Neural crest cell (in vitro differentiated cells): ENCODE measurements at regions not wholly inside any gene's neighbourhood (a gene's known extent, or its start where the extent isn't known, plus 50 kb on each side); places are given as distances from the start of the nearest gene placed in this dataset.

Experiments
- DNase-seq: peaks from one replicate; pipeline ENCODE4 v3.0.0; 2021; ENCODE audit warnings: low read depth, mixed read lengths, low spot score
- H3K27ac Mint-ChIP-seq: one replicate; pipeline ENCODE4 v1.8.0; 2021; ENCODE audit warnings: mild to moderate bottlenecking, mixed read lengths; ENCODE audit not compliant: unreplicated experiment
- H3K27me3 Mint-ChIP-seq: 2 replicates; pipeline ENCODE4 v1.8.0; 2021; ENCODE audit warnings: low read depth, mild to moderate bottlenecking, mixed read lengths
- H3K36me3 Mint-ChIP-seq: 2 replicates; pipeline ENCODE4 v1.8.0; 2021; ENCODE audit warnings: low read depth, mild to moderate bottlenecking, mixed read lengths
- H3K4me1 Mint-ChIP-seq: 2 replicates; pipeline ENCODE4 v1.8.0; 2021; ENCODE audit warnings: mixed read lengths
- H3K4me3 Mint-ChIP-seq: one replicate; pipeline ENCODE4 v1.8.0; 2021; ENCODE audit warnings: mild to moderate bottlenecking, mixed read lengths
- H3K9me3 Mint-ChIP-seq: 2 replicates; pipeline ENCODE4 v1.8.0; 2021; ENCODE audit warnings: mixed read lengths
- CTCF ChIP-seq: fragments of 200-600 bp; sonication (generic); conservative IDR thresholded peaks from 2 replicates; pipeline ENCODE4 v1.5.0; 2021; ENCODE audit warnings: antibody characterized with exemption, mild to moderate bottlenecking

DNA sequence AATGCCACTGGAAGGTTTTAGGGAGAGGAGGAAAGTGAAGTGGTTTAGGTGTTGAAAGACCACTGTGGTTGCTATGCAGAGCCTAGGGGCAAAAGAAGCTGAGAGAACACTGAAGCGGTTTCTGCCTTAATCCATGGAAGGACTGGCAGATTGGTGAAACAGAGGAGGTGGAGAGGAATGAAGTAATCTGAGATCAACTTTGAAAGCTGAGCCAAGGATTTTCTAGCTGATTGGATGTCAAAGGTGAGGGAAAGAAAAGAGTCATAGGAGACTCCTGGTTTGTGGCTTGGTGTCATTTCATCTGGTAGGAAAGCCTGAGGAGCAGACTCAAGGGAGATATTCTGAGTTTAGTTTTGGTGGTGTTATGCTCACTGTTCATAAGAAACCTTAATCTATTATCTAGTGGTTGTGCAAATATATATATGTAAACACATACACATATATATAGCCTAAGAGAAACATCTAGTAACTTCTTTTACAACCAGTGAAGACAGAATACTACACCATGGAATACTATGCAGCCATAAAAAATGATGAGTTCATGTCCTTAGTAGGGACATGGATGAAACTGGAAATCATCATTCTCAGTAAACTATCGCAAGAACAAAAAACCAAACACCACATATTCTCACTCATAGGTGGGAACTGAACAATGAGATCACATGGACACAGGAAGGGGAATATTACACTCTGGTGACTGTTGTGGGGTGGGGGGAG, 134.1 kb upstream of the CREB1 start:
- Mint-ChIP-seq H3K9me3 (peaks cover 10% of the 10 kb centered on the region), H3K27ac (no peak overlapping the region), H3K36me3 (peaks cover 4% of the 10 kb centered on the region), H3K4me3 (no peak overlapping the region), H3K4me1 (peaks cover 30% of the 10 kb centered on the region), H3K27me3 (no peaks in the 10 kb centered on the region)
- no peak for DNase-seq
- TF ChIP-seq CTCF: no peak

DNA sequence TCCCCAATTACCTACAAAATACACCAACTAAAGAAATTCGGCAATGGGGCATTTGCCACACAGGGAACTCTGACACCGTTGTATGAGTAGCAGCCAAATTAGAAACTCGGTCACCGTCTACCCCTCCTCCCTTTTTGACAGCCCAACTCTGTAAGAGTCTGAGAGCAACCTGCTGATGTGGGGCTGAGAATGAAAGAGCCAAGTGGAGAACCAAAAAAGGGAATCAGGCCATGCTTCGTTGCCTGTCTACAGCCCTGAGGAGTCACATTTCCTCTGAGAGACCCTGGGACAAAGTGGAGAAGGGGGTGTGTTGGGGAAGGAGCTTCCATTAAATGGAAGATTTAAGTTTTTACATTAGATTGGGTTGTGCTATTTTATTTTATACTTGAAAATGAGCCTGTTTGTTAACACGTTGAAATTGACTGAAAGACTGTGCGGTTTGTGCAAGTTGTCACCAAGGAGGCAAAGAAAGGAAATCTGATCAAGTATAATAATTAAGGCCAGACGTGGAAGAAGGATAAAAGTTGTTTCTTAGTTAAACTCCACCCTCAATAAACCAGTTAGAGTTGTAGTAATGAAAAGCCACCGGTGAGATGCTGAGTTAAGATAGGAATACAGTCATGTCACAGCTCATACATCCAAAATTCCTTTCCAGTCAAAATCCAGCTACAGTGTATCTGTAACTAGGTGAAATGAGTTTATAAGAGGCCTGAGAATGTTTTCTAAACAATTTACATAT, 131.7 kb upstream of the CREB1 start:
- TF ChIP-seq CTCF: no peak
- Mint-ChIP-seq H3K4me1 (peaks cover 37% of the 10 kb centered on the region), H3K36me3 (peaks cover 4% of the 10 kb centered on the region), H3K4me3 (no peak overlapping the region), H3K9me3 (peaks cover 10% of the 10 kb centered on the region), H3K27me3 (no peaks in the 10 kb centered on the region), H3K27ac (no peak overlapping the region)
- no peak for DNase-seq

DNA sequence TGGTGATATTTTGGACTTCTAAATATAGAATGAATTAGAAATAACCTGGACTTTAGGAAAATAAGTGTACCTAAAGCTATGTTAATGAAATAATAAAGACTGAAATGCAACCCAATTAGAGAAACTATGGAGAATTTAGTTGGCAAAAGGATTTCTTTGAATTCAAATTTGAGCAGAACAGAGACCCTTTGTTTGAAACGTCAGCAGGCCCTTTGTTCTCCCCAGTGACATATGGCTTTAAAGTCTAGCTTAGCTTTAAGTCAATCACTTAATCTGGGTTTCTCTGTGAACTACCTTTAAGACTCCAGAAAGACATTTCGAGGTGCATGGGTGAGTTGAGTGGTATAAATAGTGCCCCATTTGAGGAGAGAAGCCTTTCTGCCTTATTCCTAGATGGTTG, 130.5 kb upstream of the CREB1 start:
- H3K9me3 Mint-ChIP-seq: peaks cover 8% of the 10 kb centered on the region
- H3K27me3 Mint-ChIP-seq: no peaks in the 10 kb centered on the region
- H3K4me3 Mint-ChIP-seq: no peak overlapping the region
- TF ChIP-seq CTCF: no peak
- H3K27ac Mint-ChIP-seq: peak overlapping the region; percentile 81
- H3K36me3 Mint-ChIP-seq: no peaks in the 10 kb centered on the region
- DNase-seq: no peak
- peaks cover 34% of the 10 kb centered on the region for H3K4me1 Mint-ChIP-seq

GRCh38 chr2:207401338-207401737, 128.4 kb upstream of the CREB1 start:
- H3K4me1 Mint-ChIP-seq: peaks cover 33% of the 10 kb centered on the region
- H3K4me3 Mint-ChIP-seq: no peak overlapping the region
- H3K36me3 Mint-ChIP-seq: no peaks in the 10 kb centered on the region
- no peaks in the 10 kb centered on the region for H3K27me3 Mint-ChIP-seq
- H3K27ac Mint-ChIP-seq: no peak overlapping the region
- peaks cover 7% of the 10 kb centered on the region for H3K9me3 Mint-ChIP-seq
- no peak for DNase-seq
- TF ChIP-seq CTCF: no peak

- H3K4me3 Mint-ChIP-seq: no peak overlapping the region
- H3K27ac Mint-ChIP-seq: no peak overlapping the region
- H3K4me1 Mint-ChIP-seq: peaks cover 31% of the 10 kb centered on the region
- no peaks in the 10 kb centered on the region for H3K36me3 Mint-ChIP-seq
- TF ChIP-seq CTCF: no peak
- no peaks in the 10 kb centered on the region for H3K27me3 Mint-ChIP-seq
- no peak for DNase-seq
- peaks cover 7% of the 10 kb centered on the region for H3K9me3 Mint-ChIP-seq
Observed at GRCh38 chr2:207403141-207403540, 126.6 kb upstream of the CREB1 start.
